CD14-positive monocyte (primary cell): ENCODE measurements at regions not wholly inside any gene's neighbourhood (a gene's known extent, or its start where the extent isn't known, plus 50 kb on each side); places are given as distances from the start of the nearest gene placed in this dataset.
"Not testable (repeated sequence)": the region's sequence is repeated elsewhere in the genome, so short reads cannot be mapped to it uniquely, and the experiment has no call there.

Source experiments
- DNase-seq, 3 donors: peaks; one replicate each; pipeline ENCODE4 v3.0.0-alpha.2; 2011 to 2022
- H2AFZ ChIP-seq: 2 replicates; pipeline ENCODE4 v1.6.0; 2012; ENCODE audit warnings: mild to moderate bottlenecking, low read depth, low read length, inconsistent platforms; ENCODE audit not compliant: insufficient read depth, poor library complexity, severe bottlenecking
- H3K27ac ChIP-seq, 2 donors: 1 replicate in 1 of 2; 2 replicates in 1 of 2; pipeline ENCODE4 v1.5.1; 2012 to 2013; ENCODE audit warnings: low read length in 2 of 2, control low read depth in 1 of 2, inconsistent platforms in 1 of 2, low read depth in 1 of 2, mild to moderate bottlenecking in 1 of 2
- H3K27me3 ChIP-seq, 2 donors: one replicate each; pipeline versions ENCODE4 v1.6.0 to v1.6.1; 2011 to 2013; ENCODE audit warnings: low read length in 2 of 2; ENCODE audit not compliant: control insufficient read depth in 2 of 2, insufficient read depth in 2 of 2
- H3K36me3 ChIP-seq, 2 donors: replicated peaks in 1 of 2; 1 replicate in 1 of 2; 2 replicates in 1 of 2; pipeline versions ENCODE4 v1.5.1 to v1.6.1; 2012 to 2013; ENCODE audit warnings: low read length in 2 of 2, control low read depth in 1 of 2, inconsistent platforms in 1 of 2, mild to moderate bottlenecking in 1 of 2; ENCODE audit not compliant: insufficient read depth in 2 of 2, control insufficient read depth in 1 of 2
- H3K4me1 ChIP-seq, 2 donors: 1 replicate in 1 of 2; 2 replicates in 1 of 2; pipeline versions ENCODE4 v1.5.1 to v1.6.1; 2012 to 2013; ENCODE audit warnings: low read length in 2 of 2, control low read depth in 1 of 2, inconsistent platforms in 1 of 2, mild to moderate bottlenecking in 1 of 2, moderate library complexity in 1 of 2; ENCODE audit not compliant: insufficient read depth in 2 of 2, control insufficient read depth in 1 of 2
- H3K4me2 ChIP-seq: replicated peaks from 2 replicates; pipeline ENCODE3; 2012; ENCODE audit warnings: low read length, moderate library complexity, mild to moderate bottlenecking; ENCODE audit not compliant: poor library complexity, severe bottlenecking; ENCODE audit errors: extremely low read depth
- H3K4me3 ChIP-seq, 3 experiments: fragments of 200-600 bp in 1 of 3; sonication (generic) in 1 of 3; replicated peaks in 1 of 3; 1 replicate in 2 of 3; 2 replicates in 1 of 3; pipeline ENCODE4 v1.5.1; 2011 to 2013; ENCODE audit warnings: low read length in 3 of 3, mild to moderate bottlenecking in 3 of 3, control low read depth in 2 of 3, low read depth in 2 of 3, inconsistent platforms in 1 of 3, moderate library complexity in 1 of 3
- H3K79me2 ChIP-seq: 2 replicates; pipeline ENCODE4 v1.6.0; 2012; ENCODE audit warnings: mild to moderate bottlenecking, control low read depth, inconsistent platforms, low read length, moderate library complexity; ENCODE audit not compliant: insufficient read depth
- H3K9ac ChIP-seq: 2 replicates; pipeline ENCODE4 v1.6.0; 2017; ENCODE audit warnings: low read length, mild to moderate bottlenecking; ENCODE audit not compliant: insufficient read depth, poor library complexity, severe bottlenecking
- H3K9me3 ChIP-seq, 2 donors: replicated peaks in 1 of 2; 1 replicate in 1 of 2; 2 replicates in 1 of 2; pipeline versions ENCODE4 v1.5.1 to v1.6.1; 2012 to 2013; ENCODE audit warnings: low read length in 2 of 2, control low read depth in 1 of 2; ENCODE audit not compliant: control insufficient read depth in 1 of 2, insufficient read depth in 1 of 2
- H4K20me1 ChIP-seq: 2 replicates; pipeline ENCODE4 v1.6.0; 2012; ENCODE audit warnings: mild to moderate bottlenecking, low read length, control low read depth, moderate library complexity; ENCODE audit not compliant: insufficient read depth
- H3K27ac Mint-ChIP-seq, 7 donors: one replicate each; pipeline ENCODE4 v1.8.0; 2020; ENCODE audit warnings: mild to moderate bottlenecking in 7 of 7, mixed read lengths in 7 of 7, moderate library complexity in 6 of 7, inconsistent platforms in 2 of 7
- H3K27me3 Mint-ChIP-seq, 3 donors: one replicate each; pipeline ENCODE4 v1.8.0; 2021 to 2022; ENCODE audit warnings: low read depth in 3 of 3, mild to moderate bottlenecking in 3 of 3, mixed read lengths in 3 of 3, moderate library complexity in 3 of 3, inconsistent platforms in 1 of 3
- H3K36me3 Mint-ChIP-seq, 2 donors: one replicate each; pipeline ENCODE4 v1.8.0; 2020; ENCODE audit warnings: mixed read lengths in 2 of 2, inconsistent platforms in 1 of 2, mild to moderate bottlenecking in 1 of 2
- H3K4me1 Mint-ChIP-seq: one replicate; pipeline ENCODE4 v1.8.0; 2020; ENCODE audit warnings: mild to moderate bottlenecking, mixed read lengths
- H3K4me3 Mint-ChIP-seq, 2 donors: one replicate each; pipeline ENCODE4 v1.8.0; 2020; ENCODE audit warnings: mild to moderate bottlenecking in 2 of 2, mixed read lengths in 2 of 2, moderate library complexity in 1 of 2
- H3K9me3 Mint-ChIP-seq, 7 donors: one replicate each; pipeline ENCODE4 v1.8.0; 2020 to 2022; ENCODE audit warnings: mixed read lengths in 7 of 7, mild to moderate bottlenecking in 6 of 7, moderate library complexity in 6 of 7, inconsistent platforms in 2 of 7
- WGBS: methylation state at CpG from one replicate; pipeline ENCODE4 v1.1.5; 2013; ENCODE audit warnings: missing lambda C conversion rate; ENCODE audit not compliant: insufficient coverage; 5-methylcytosine and 5-hydroxymethylcytosine counted together
- intact Hi-C, 2 donors: fragments of 100-400 bp; cut with micrococcal nuclease; formaldehyde crosslinking; loops; one replicate each; pipeline versions ENCODE4 v1.15.0 to v1.15.1; 2023
- TF ChIP-seq, protein P1 (sequence below): fragments of 200-600 bp; IDR thresholded peaks from one replicate; pipeline ENCODE4 v1.8.0; 2022; ENCODE audit warnings: antibody characterized with exemption, mild to moderate bottlenecking

DNA sequence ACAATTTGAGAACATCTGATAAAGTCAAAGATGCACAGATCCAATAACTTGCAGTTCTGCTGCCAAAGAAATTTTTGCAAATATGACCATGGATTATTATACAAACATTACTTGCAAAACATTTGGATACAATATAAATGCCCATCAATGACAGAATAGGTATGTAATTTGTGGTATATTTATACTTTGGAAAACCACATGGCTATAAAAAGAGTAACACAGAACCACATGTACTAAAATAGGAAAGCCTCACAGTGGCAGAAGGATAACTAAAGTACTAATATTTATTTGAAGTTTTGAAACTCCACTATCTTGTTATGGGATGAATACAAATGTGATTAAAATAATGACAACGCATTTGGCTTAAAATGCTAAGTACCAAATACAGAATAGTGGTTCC is 51.8 kb upstream of the DNAJC10 start:
- no CpG with 5 or more reads among the region's 1 CpG for WGBS
- no peaks in the 10 kb centered on the region for H3K9me3 ChIP-seq
- DNase-seq, result no peak
- TF ChIP-seq, protein P1, sequence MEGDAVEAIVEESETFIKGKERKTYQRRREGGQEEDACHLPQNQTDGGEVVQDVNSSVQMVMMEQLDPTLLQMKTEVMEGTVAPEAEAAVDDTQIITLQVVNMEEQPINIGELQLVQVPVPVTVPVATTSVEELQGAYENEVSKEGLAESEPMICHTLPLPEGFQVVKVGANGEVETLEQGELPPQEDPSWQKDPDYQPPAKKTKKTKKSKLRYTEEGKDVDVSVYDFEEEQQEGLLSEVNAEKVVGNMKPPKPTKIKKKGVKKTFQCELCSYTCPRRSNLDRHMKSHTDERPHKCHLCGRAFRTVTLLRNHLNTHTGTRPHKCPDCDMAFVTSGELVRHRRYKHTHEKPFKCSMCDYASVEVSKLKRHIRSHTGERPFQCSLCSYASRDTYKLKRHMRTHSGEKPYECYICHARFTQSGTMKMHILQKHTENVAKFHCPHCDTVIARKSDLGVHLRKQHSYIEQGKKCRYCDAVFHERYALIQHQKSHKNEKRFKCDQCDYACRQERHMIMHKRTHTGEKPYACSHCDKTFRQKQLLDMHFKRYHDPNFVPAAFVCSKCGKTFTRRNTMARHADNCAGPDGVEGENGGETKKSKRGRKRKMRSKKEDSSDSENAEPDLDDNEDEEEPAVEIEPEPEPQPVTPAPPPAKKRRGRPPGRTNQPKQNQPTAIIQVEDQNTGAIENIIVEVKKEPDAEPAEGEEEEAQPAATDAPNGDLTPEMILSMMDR, result no peak
- Mint-ChIP-seq H3K36me3 (no peaks in the 10 kb centered on the region), H3K9me3 (no peaks in the 10 kb centered on the region), H3K27me3 (peaks cover 0 to 2% (median 1%) of the 10 kb centered on the region in 3 donors), H3K4me1 (peaks cover 7% of the 10 kb centered on the region), H3K27ac (no peak overlapping the region), H3K4me3 (no peak overlapping the region)
- H3K4me3 ChIP-seq, result no peak overlapping the region
- H3K9ac ChIP-seq, result no peak overlapping the region
- H3K27me3 ChIP-seq, result no peaks in the 10 kb centered on the region
- no peak overlapping the region for H2AFZ ChIP-seq
- intact Hi-C loops, result no loop called here
- H3K4me1 ChIP-seq, result no peaks in the 10 kb centered on the region
- no peaks in the 10 kb centered on the region for H3K79me2 ChIP-seq
- no peaks in the 10 kb centered on the region for H4K20me1 ChIP-seq
- H3K27ac ChIP-seq, result no peak overlapping the region
- no peak overlapping the region for H3K4me2 ChIP-seq
- no peaks in the 10 kb centered on the region for H3K36me3 ChIP-seq

DNA sequence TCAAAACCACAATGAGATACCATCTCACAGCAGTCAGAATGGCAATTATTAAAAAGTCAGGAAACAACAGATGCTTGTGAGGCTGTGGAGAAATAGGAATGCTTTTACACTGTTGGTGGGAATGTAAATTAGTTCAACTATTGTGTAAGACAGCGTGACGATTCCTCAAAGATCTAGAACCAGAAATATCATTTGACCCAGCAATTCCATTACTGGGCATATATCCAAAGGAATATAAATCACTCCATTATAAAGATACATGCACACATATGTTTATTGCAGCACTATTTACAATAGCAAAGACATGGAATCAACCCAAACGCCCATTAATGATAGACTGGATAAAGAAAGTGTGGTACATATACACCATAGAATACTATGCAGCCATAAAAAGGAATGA is 50.6 kb upstream of the DNAJC10 start:
- H3K9me3 ChIP-seq, H3K4me1 Mint-ChIP-seq, H3K9me3 Mint-ChIP-seq, H2AFZ ChIP-seq, H3K27ac ChIP-seq, H3K79me2 ChIP-seq, H4K20me1 ChIP-seq, H3K36me3 ChIP-seq, H3K27ac Mint-ChIP-seq, H3K9ac ChIP-seq, intact Hi-C loops, DNase-seq, H3K4me3 ChIP-seq, H3K27me3 ChIP-seq, H3K4me1 ChIP-seq, H3K4me2 ChIP-seq, H3K27me3 Mint-ChIP-seq, H3K36me3 Mint-ChIP-seq, H3K4me3 Mint-ChIP-seq: not testable (repeated sequence)
- WGBS, result no CpG with 5 or more reads among the region's 3 CpGs
